Keratinocyte (primary cell): ENCODE measurements at regions not wholly inside any gene's neighbourhood (a gene's known extent, or its start where the extent isn't known, plus 50 kb on each side); places are given as distances from the start of the nearest gene placed in this dataset.

ENCODE experiments used
- DNase-seq: peaks from one replicate; pipeline ENCODE4 v3.0.0-alpha.2; 2011; ENCODE audit warnings: low read depth, missing footprints, low spot score
- FAIRE-seq: peaks from 2 replicates; lab custom pipeline; 2011; peaks lifted over from hg19 to GRCh38; lab: Jason Lieb, UNC
- H2AFZ ChIP-seq: 2 replicates; pipeline ENCODE4 v1.6.0; 2012; ENCODE audit warnings: low read length, control low read depth, inconsistent platforms; ENCODE audit not compliant: control insufficient read depth
- H3K27ac ChIP-seq: 2 replicates; pipeline ENCODE4 v1.5.1; 2011; ENCODE audit warnings: low read length; ENCODE audit not compliant: control insufficient read depth, insufficient read depth
- H3K27me3 ChIP-seq: 3 replicates; pipeline ENCODE4 v1.6.0; 2011; ENCODE audit warnings: low read length; ENCODE audit not compliant: control insufficient read depth, insufficient read depth; ENCODE audit errors: extremely low read depth
- H3K36me3 ChIP-seq, 2 experiments: 2 replicates in 1 of 2; 3 replicates in 1 of 2; pipeline ENCODE4 v1.5.1; 2011; ENCODE audit warnings: low read length in 2 of 2, mild to moderate bottlenecking in 1 of 2; ENCODE audit not compliant: control insufficient read depth in 2 of 2, insufficient read depth in 2 of 2; ENCODE audit errors: extremely low read depth in 1 of 2
- H3K4me1 ChIP-seq: 3 replicates; pipeline ENCODE4 v1.5.1; 2011; ENCODE audit warnings: low read length; ENCODE audit not compliant: control insufficient read depth, insufficient read depth; ENCODE audit errors: extremely low read depth
- H3K4me2 ChIP-seq: 3 replicates; pipeline ENCODE4 v1.6.0; 2011; ENCODE audit warnings: low read depth, low read length; ENCODE audit not compliant: control insufficient read depth, insufficient read depth; ENCODE audit errors: extremely low read depth
- H3K4me3 ChIP-seq, 3 experiments: fragments of 200-600 bp in 1 of 3; sonication (generic) in 1 of 3; 2 replicates in 2 of 3; 3 replicates in 1 of 3; pipeline ENCODE4 v1.5.1; 2011 to 2016; ENCODE audit warnings: low read length in 3 of 3, mild to moderate bottlenecking in 3 of 3, control low read depth in 2 of 3, inconsistent platforms in 1 of 3, low read depth in 1 of 3, mixed read lengths in 1 of 3, mixed run types in 1 of 3, moderate library complexity in 1 of 3; ENCODE audit not compliant: control insufficient read depth in 2 of 3, insufficient read depth in 2 of 3; ENCODE audit errors: extremely low read depth in 1 of 3
- H3K79me2 ChIP-seq: 2 replicates; pipeline ENCODE4 v1.6.0; 2012; ENCODE audit warnings: low read length; ENCODE audit not compliant: control insufficient read depth, insufficient read depth
- H3K9ac ChIP-seq: 3 replicates; pipeline ENCODE4 v1.6.0; 2011; ENCODE audit warnings: low read length; ENCODE audit not compliant: control insufficient read depth, insufficient read depth; ENCODE audit errors: extremely low read depth
- H3K9me1 ChIP-seq: 3 replicates; pipeline ENCODE4 v1.6.0; 2011; ENCODE audit warnings: low read length; ENCODE audit not compliant: control insufficient read depth, insufficient read depth; ENCODE audit errors: extremely low read depth
- H3K9me3 ChIP-seq: 2 replicates; pipeline ENCODE4 v1.5.1; 2012; ENCODE audit warnings: low read depth, low read length; ENCODE audit not compliant: control insufficient read depth
- H4K20me1 ChIP-seq: 3 replicates; pipeline ENCODE4 v1.6.0; 2011; ENCODE audit warnings: low read length; ENCODE audit not compliant: control insufficient read depth, insufficient read depth; ENCODE audit errors: extremely low read depth
- EZH2 ChIP-seq: IDR thresholded peaks from one replicate; pipeline ENCODE4 v1.6.1; 2012; ENCODE audit warnings: inconsistent platforms, mild to moderate bottlenecking, low read length, moderate library complexity
- dilution Hi-C: fragments of 300-500 bp; cut with MboI; formaldehyde crosslinking; loops from one replicate; pipeline ENCODE4 v1.7.0; 2020; ENCODE audit warnings: low sequenced_read_pairs; ENCODE audit not compliant: extremely low pct_ligation_motif_present
- TF ChIP-seq, protein P1 (sequence below), 3 experiments: IDR thresholded peaks in 1 of 3; conservative IDR thresholded peaks in 1 of 3; optimal IDR thresholded peaks in 1 of 3; 2 replicates in 2 of 3; 3 replicates in 1 of 3; pipeline versions ENCODE3 to v1.5.1; 2011; ENCODE audit warnings: low read length in 3 of 3, mild to moderate bottlenecking in 3 of 3, moderate library complexity in 2 of 3, control low read depth in 1 of 3, inconsistent platforms in 1 of 3; ENCODE audit not compliant: insufficient read depth in 2 of 3; ENCODE audit errors: extremely low read depth in 1 of 3

DNA sequence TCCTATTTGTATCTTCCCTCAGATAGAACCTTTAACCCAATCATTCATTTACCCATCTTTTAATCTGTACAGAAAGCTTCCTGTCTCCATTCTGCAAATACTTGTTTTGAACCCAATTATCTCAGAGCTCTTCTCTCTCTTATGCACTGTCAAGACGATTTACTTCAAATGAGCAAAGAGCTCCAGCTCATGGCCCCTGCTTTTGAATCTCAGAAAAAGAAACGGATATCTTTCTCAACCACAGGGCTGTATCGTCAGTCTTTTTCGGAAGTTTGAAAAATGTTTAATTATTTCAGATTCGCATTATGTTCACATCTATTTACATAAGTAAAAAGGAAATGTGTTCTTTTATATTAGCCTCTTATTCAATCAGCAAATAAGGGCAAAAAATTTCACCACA, 322.7 kb upstream of the NBEA start:
- Histone ChIP-seq H3K4me3 (no peak overlapping the region), H2AFZ (no peak overlapping the region), H3K4me1 (no peaks in the 10 kb centered on the region), H3K9ac (no peak overlapping the region), H3K36me3 (no peaks in the 10 kb centered on the region), H3K9me3 (no peaks in the 10 kb centered on the region), H3K79me2 (no peaks in the 10 kb centered on the region), H3K9me1 (no peaks in the 10 kb centered on the region), H3K27ac (no peak overlapping the region), H3K4me2 (no peak overlapping the region), H3K27me3 (no peaks in the 10 kb centered on the region), H4K20me1 (no peaks in the 10 kb centered on the region)
- DNase-seq (no peak), FAIRE-seq (no peak)
- TF ChIP-seq, protein P1, sequence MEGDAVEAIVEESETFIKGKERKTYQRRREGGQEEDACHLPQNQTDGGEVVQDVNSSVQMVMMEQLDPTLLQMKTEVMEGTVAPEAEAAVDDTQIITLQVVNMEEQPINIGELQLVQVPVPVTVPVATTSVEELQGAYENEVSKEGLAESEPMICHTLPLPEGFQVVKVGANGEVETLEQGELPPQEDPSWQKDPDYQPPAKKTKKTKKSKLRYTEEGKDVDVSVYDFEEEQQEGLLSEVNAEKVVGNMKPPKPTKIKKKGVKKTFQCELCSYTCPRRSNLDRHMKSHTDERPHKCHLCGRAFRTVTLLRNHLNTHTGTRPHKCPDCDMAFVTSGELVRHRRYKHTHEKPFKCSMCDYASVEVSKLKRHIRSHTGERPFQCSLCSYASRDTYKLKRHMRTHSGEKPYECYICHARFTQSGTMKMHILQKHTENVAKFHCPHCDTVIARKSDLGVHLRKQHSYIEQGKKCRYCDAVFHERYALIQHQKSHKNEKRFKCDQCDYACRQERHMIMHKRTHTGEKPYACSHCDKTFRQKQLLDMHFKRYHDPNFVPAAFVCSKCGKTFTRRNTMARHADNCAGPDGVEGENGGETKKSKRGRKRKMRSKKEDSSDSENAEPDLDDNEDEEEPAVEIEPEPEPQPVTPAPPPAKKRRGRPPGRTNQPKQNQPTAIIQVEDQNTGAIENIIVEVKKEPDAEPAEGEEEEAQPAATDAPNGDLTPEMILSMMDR (optimal IDR thresholded peaks at IDR 0.05 in 1 of 3, IDR thresholded peaks at IDR 0.05 in 1 of 3, conservative IDR thresholded peaks at IDR 0.05 in 1 of 3; ENCODE audit: extremely low read depth in 1 of 3, insufficient read depth in 2 of 3, low read length in 3 of 3), result no peak
- no peak for TF ChIP-seq EZH2
- dilution Hi-C loops, result no loop called here

DNA sequence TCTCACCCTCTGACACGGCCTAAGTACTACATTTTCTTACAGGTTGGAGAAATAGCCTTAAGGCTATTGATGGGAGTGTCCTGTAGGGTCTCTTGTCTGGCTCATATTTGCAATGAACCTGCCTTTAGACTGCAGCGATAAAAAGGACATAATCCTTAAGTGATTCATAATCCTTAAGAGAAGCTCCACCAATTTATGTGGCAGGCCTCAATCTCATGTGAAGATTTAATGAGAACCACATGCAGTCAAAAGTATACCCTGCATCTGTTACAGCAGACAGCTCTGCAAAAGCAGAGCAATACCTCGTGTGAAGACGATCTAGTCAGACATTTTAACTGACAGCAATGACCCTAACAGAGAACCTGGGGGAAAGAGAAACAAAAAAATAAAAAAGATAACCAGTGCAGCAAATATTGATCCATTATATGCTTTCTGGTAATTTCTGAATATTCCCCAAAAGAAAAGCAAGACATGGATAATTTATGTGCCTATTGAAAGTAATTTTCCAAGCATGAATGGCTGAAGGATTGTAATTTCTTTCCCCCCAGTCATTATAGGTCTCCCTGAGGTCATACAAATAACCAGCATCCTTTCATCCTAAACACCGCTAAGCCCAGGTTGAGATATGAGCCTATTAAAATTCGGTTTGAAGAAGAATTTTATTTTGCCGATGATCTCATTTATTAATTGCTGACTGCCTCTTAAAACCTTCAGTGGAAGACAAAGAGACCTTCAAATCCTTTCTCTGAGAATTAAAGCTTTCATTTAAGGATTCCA, 321.8 kb upstream of the NBEA start:
- Histone ChIP-seq H3K9me3 (no peaks in the 10 kb centered on the region), H4K20me1 (no peaks in the 10 kb centered on the region), H3K36me3 (no peaks in the 10 kb centered on the region), H3K9ac (no peak overlapping the region), H3K27ac (no peak overlapping the region), H3K27me3 (no peaks in the 10 kb centered on the region), H3K9me1 (no peaks in the 10 kb centered on the region), H3K79me2 (no peaks in the 10 kb centered on the region), H3K4me3 (no peak overlapping the region), H3K4me2 (no peak overlapping the region), H2AFZ (no peak overlapping the region), H3K4me1 (no peaks in the 10 kb centered on the region)
- dilution Hi-C loops, result no loop called here
- FAIRE-seq, result no peak
- DNase-seq, result no peak
- TF ChIP-seq EZH2, result no peak
- TF ChIP-seq, protein P1 (optimal IDR thresholded peaks at IDR 0.05 in 1 of 3, IDR thresholded peaks at IDR 0.05 in 1 of 3, conservative IDR thresholded peaks at IDR 0.05 in 1 of 3; ENCODE audit: extremely low read depth in 1 of 3, insufficient read depth in 2 of 3, low read length in 3 of 3), result no peak
